ENCODE measurements at regions not wholly inside any gene's neighbourhood (a gene's known extent, or its start where the extent isn't known, plus 50 kb on each side); places are given as distances from the start of the nearest gene placed in this dataset.

DNA sequence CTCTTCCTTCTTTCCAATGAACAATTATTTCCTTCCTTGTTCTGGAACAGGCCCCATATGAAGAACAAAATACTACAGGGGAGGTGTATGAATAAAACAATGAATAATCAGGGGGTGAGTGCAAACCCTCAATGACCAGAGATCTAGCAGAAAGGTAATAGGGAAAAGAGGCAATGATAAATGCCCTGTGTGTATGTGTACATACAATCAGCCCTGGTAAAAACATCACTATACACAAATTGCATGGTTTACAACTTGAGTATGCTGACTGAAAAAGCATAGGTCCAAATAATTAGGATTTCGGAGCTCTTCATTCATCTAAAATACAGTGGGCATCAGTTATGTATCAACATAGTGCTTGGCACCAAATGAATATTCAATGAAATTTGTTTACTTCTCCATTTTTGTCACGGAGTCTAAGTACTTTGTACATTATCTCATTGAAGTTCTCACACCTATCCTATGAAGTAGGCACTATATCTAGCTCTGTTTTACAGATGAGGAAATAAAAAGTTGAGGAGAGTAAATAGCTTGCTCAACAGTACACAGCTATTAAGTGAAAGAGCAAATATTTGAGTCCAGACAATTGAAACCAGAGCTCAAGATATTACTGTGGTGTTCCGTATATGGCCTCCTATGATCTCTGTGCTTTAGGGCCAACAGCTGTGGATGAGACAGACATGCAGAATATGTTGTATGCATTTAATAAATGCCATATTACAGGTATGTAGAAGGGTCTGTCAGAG lies 1065.4 kb downstream of the SORCS3 start:
- TF ChIP-seq, protein P1, sequence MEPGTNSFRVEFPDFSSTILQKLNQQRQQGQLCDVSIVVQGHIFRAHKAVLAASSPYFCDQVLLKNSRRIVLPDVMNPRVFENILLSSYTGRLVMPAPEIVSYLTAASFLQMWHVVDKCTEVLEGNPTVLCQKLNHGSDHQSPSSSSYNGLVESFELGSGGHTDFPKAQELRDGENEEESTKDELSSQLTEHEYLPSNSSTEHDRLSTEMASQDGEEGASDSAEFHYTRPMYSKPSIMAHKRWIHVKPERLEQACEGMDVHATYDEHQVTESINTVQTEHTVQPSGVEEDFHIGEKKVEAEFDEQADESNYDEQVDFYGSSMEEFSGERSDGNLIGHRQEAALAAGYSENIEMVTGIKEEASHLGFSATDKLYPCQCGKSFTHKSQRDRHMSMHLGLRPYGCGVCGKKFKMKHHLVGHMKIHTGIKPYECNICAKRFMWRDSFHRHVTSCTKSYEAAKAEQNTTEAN (CRISPR knock-in tag; IDR thresholded peaks at IDR 0.05): no peak
- TF ChIP-seq, protein P2, sequence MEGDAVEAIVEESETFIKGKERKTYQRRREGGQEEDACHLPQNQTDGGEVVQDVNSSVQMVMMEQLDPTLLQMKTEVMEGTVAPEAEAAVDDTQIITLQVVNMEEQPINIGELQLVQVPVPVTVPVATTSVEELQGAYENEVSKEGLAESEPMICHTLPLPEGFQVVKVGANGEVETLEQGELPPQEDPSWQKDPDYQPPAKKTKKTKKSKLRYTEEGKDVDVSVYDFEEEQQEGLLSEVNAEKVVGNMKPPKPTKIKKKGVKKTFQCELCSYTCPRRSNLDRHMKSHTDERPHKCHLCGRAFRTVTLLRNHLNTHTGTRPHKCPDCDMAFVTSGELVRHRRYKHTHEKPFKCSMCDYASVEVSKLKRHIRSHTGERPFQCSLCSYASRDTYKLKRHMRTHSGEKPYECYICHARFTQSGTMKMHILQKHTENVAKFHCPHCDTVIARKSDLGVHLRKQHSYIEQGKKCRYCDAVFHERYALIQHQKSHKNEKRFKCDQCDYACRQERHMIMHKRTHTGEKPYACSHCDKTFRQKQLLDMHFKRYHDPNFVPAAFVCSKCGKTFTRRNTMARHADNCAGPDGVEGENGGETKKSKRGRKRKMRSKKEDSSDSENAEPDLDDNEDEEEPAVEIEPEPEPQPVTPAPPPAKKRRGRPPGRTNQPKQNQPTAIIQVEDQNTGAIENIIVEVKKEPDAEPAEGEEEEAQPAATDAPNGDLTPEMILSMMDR (IDR thresholded peaks at IDR 0.05): no peak
- TF ChIP-seq FOXP1 (CRISPR knock-in tag; IDR thresholded peaks at IDR 0.05; ENCODE audit: borderline replicate concordance) (no peak), NR2C2 (CRISPR knock-in tag; IDR thresholded peaks at IDR 0.05) (no peak), ZNF396 (CRISPR knock-in tag; IDR thresholded peaks at IDR 0.05; ENCODE audit: borderline replicate concordance) (no peak), ZNF263 (CRISPR knock-in tag; IDR thresholded peaks at IDR 0.05; ENCODE audit: low read depth) (no peak), FOXJ3 (CRISPR knock-in tag; IDR thresholded peaks at IDR 0.05; ENCODE audit: borderline replicate concordance) (no peak)
